HG02852 (cell line): ENCODE measurements at regions not wholly inside any gene's neighbourhood (a gene's known extent, or its start where the extent isn't known, plus 50 kb on each side); places are given as distances from the start of the nearest gene placed in this dataset.

Experiments used
- ATAC-seq: cut with Tn5 transposase; IDR thresholded peaks from one replicate; pipeline ENCODE4 v1.9.1; 2021; ENCODE audit warnings: mild to moderate bottlenecking, moderate library complexity; ENCODE audit not compliant: unreplicated experiment

DNA sequence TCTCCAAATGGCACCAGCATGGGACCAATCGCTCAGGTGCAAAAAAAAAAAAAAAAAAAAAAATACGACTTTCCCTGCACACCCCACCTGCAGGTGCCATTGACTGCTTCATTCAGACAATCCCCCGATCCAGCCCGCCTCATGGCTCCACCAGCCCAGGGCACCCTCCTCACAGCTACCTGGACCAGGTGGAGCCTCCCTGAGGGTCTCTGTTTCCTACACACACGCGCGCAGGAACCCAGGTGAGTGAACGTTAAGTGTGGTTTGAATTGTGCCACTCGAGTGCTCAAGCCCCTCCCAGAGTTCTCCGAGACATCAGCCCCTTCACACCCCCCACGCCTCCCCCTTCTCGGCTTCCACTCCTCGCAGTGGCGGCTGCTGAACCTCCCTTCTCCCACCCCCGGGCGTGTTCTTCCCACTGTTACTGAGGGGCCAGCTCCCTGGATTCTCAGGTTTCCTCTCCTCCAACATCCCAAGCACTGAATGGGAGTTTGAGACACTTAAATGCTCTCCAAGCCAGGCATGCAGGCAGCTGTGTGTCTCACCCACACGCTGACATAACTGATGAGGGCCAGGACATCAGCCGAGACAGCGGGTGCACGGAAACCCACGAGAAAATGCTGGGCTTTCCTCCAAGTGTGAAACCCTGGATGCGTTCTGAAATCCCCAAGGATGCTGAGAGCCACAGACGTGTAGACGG is 88.8 kb upstream of the SNTG2 start:
- no peak for ATAC-seq

DNA sequence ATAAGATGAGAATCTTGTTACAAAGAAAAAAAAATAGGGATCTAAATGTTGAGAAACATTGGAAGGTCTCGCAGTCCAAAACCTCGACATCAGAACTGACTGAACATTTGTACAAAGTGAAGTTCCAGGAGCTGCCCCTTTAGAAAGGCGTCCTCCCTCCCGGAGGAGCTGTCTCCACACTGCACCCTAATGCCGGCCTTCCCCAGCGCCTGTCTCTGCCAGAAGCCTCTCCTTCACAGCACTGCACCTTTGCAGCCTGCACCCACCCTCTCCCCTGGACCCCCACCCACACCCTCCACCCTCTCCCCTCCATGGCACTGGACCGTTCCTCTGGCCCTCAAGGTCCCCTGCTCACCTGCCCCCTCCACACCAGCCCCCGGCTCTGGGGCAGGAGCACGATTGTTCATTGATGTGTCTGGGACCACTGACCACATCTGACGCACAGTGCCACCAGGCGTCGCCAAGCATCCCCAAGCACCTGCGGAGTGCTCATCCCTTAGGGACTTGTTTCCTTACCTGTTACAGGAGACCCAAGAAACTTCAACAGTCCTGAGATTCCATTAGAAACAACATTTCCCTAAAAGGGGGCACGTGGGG is 90.3 kb upstream of the SNTG2 start:
- ATAC-seq = no peak

DNA sequence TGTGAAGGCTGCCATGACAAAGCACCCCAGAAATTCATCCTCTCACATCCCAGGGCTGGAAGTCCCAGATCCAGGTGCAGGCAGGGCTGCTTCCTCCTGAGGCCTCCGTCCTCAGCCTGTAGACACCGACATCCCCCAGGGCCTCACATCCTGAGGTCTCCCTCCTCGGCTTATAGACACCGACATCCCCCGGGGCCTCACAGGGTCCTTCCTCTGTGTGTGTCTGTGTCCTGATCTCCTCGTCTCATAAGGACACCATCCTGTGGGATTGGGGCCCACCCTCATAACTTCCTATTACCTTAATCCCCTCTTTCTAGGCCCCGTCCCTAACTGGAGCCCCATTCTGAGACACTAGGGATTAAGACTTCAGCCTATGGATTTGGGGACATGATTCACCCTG is 92.0 kb upstream of the SNTG2 start:
- no peak for ATAC-seq

DNA sequence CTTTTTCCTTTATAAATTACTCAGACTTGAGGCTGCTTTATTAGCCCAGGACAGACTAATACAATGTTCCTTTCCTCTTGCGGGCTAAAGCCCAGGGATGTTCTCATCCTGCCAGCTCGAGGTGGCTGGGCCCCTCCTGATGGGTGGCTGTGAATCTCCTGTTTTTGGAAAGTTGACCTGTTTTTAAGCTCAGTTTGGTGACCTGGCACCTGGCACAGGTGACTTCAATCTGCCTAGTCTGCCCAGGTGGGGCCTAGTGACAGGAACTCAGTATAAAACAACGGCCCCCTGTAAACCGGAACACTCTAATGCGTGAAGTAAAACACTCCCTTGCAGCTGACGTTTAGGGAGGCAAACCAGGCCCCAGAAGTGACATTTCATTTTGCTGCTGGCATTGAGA is 92.7 kb upstream of the SNTG2 start:
- no peak for ATAC-seq

DNA sequence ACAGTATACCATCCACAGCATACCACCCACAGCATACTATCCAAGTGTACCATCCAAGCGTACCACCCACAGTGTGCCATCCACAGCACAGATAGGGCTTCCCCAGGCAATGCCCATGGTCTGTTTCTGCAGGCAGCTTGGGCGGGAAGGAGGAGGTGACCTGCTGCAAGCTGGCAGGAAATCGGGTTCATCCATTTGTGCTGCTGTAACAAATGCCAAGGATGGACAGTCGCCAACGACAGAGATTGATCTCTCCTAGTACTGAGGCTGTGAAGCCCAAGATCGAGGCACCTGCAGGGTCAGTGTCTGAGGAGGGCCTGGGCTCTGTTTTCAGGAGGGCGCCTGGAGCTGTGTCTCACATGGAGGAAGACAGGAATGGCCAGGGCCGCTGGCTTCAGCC is 93.6 kb upstream of the SNTG2 start:
- ATAC-seq = no peak

DNA sequence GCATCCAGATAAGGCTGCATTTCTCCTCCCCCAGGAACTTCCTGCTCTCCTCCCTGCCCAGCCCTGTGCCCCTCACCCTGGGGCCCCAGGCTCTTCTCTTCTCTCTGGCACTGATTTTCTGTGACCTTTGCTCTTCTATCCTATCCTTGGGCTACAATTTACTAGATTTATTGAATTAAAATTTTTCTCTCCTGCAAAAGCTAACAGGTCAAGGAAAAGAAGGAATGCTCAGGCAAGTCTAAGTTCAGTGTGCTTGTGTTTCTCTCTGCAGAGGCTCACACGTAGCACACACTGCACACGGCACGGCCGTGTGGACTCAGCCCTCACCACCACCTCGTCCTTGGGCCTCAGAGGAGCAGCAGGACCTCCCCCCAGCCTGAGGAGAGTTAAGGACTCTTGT is 94.2 kb upstream of the SNTG2 start:
- ATAC-seq = no peak

DNA sequence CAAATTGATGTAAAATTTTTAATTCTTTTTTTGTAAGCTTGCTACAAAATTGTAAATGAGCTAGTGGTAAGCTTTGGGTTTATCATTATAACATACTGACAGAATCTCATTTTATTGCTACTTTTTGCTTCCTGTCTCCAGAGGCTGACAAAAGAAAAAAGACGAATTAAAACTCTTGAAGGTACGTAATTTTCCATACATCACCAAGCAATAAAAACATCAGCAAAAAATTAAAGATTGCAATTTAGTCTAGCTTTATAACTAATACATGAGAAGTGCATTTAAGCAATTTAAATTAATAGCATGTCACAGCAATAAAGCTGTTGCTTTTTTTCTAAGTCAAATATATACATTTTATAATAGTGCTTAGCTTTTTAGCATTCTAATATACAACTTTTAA is 94.6 kb upstream of the SNTG2 start:
- ATAC-seq = no peak

GRCh38 chr2:855177-855576 is 95.5 kb upstream of the SNTG2 start:
- no peak for ATAC-seq

DNA sequence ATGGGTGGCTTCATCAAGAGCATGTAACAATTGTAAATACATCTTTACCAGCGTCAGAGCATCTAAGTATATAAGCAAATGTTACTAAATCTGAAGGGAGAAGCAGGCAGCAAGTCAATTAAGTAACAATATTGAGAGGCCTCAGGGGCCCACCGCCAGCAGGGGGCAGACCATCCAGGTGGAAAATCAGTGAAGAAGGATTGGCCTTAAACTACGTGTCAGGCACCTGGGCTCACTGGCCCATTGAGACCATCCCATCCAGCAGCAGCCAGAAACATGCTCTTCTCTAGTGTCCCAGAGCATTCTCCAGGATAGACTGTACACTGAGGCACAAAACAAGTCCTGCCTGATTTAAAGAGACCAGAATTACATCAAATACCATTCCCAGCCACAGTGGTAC is 96.2 kb upstream of the SNTG2 start:
- ATAC-seq = no peak

DNA sequence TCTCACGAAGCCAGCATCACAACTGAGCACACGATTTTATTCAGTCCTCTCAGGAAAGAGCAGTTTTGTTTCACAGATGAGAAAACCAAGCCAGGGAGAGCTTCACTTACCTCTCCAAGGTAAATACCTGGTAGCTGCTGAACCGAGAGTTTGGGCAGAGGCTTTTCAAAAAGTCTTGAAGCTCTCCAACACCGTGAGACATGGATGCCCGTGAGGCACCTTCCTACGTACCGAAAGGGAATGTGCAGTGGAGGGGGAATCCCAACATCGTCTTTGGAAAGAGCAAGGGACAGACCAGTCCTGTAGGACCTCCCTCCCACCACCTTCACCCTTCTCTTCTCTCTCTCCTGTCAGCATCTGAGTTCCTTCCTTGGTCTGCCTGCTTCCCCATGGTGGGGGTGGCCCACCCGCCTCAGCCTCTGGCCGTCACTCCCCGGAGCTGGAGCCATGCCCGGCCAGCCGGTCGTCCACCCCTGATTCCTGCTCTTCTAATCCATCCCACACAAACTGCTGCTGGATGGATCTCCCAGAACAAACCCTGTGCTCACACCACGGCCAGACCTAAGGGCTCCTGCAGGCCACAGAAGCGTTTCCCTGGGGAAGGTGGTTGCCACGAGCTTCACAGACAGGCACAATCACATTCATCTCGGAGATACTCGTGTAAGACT is 97.3 kb upstream of the SNTG2 start:
- ATAC-seq = no peak

DNA sequence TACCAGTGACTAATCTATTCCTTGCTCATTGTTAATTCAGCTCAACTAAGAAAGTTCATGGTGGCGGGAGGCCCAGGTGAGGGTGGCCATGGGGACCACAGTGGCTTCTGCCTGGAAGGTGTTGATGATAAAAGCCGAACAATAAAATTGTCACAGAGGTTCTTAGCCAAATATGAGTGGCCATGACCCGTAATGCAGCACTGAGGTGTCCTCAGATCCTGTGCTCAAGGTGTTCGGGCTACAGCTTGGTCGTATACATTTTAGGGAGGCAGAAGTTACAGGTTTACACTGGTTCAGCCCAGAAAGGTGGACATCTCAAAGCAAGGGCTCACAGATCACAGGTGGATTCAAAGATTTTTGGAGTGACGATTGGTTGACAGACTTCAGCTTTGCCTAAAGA is 98.5 kb upstream of the SNTG2 start:
- no peak for ATAC-seq

GRCh38 chr2:851680-852079 is 99.0 kb upstream of the SNTG2 start:
- ATAC-seq = no peak

DNA sequence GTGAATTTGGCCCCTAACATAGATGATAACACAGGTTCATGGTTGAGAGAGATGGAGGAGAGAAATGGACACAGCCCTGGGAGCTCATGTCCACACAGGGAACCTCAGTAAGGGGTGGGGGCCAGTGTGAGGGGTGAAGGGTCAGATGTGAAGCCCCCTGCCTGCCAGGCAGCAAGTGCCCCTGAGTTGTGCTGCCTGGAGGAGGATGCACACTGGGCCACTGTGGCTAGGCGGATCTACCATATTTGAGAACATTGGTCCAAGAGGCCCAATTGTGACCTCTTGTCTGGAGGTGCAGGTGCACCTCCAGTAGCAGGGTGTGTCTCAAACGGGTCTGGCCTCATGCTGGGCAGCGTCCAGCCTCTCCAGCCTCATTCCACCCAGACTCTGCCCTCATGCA is 99.6 kb upstream of the SNTG2 start:
- no peak for ATAC-seq

DNA sequence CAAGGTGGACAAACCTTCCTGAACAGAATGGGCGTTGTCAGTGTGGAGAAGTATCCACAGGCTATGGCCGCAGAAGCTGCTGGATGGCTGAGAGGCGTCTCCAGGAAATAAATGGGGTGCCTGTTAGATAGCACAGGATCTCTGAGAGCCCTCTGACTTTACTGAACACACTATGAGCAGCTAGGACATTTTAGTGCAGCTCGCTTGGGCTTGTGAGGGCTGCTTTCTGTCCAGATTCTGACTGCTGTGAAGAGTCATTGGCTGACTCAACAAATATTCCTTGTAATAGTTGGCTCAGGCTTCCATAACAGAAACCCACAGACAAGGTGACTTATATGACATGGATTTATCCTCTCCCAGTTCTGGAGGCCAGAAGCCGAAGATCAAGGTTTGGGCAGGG is 100.2 kb upstream of the SNTG2 start:
- no peak for ATAC-seq

- no peak for ATAC-seq
These were observed 102.5 kb upstream of the SNTG2 start for GRCh38 chr2:848099-848498.

GRCh38 chr2:847669-848068 is 103.0 kb upstream of the SNTG2 start:
- ATAC-seq = no peak

GRCh38 chr2:844715-845114 is 105.9 kb upstream of the SNTG2 start:
- no peak for ATAC-seq

- ATAC-seq = no peak
These were observed 108.4 kb upstream of the SNTG2 start for GRCh38 chr2:842151-842803.

DNA sequence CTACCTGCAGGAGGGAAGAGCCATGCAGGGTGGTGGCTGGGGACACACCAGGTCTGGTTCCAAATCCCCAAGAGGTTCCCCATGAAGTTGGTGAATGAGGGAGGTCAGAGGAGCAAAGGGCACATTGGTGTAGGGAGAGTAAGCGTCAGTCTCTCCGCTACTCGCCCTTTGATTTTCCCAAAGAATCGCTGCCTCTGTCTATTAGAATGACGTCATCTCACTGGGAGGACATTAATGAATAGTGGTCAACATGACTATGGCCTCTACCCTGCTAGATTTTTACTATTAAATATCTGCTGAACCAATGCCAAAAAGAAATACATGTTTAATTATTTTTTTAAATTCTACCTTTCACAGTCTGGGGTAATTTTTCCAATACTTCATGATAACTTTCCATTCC is 109.6 kb upstream of the SNTG2 start:
- ATAC-seq = no peak

DNA sequence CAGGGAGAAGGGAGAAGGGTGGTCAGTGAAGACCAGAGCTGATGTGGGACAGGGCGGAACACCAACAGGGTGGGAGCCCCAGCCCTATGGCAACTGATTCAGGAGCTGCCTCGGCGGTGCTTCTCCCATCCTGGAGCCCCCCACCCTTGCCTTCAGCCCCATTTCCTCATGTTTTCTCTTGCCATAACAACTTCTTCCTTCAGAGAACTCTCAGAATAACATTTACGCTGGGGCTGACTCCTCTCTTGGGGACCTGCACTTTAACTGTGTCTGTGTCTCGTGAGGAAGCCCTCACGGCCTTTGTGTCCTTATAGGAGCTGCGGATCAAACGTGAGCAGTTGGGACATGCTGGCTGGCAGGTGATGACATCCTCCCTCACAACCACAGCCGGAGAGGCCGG is 116.4 kb upstream of the SNTG2 start:
- ATAC-seq = no peak

DNA sequence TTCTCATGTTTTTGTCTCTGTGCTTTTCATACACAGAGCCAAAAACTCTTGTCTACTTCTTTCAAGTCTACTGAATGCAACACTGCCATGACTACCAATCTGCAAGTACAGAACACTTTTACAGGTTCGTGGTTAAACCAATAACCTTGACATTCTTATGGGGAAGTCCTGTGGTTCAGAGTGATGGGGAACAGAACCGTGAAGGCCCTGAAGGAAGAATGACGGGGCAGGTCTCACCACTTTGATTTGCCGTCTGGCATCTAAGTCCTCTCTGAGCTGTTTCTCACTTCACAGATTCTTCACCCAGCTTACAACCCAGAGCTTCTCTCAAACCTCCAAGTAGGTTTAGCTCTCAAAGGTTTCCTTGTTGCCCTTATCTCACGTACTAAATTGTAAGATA is 117.5 kb upstream of the SNTG2 start:
- no peak for ATAC-seq

DNA sequence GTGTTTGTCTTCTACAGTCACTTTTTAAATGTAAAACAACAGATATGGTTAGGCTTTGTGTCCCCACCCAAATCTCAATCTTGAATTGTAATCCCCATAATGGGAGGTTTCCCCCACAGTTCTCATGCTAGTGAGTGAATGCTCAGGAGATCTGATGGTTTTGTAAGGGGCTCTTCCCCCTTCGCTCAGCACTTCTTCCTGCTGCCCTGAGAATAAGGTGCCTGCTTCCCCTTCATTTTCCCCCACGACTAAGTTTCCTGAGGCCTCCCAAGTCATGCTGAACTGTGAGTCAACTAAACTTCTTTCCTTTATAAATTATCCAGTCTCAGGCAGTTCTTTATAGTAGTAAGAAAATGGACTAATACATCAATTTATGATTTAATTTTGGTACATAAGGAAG is 118.0 kb upstream of the SNTG2 start:
- no peak for ATAC-seq
